ENCODE measurements at regions not wholly inside any gene's neighbourhood (a gene's known extent, or its start where the extent isn't known, plus 50 kb on each side); places are given as distances from the start of the nearest gene placed in this dataset.
A peak's percentile ranks its signal among the peaks of the same experiment; 100 is the strongest.

DNA sequence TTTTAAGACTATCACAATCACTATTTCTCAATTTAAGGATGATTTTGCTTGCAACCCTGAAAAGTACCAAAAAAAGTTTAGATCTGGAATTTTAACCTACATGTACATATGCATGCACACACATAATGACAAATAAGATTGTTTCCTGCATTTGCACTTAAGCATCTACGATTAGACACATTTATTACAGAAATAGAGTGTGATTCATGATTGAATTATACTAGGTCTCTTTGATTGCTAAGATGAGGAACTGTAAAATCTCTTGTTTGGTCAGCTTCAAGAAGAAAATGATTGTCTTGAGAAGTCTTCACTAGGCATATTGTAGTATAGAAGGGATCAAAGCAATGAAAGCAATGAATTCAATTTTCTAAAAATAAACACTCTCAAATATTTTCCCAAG lies 185.9 kb upstream of the AGR3 start:
- Mint-ChIP-seq H3K4me1 (peaks cover 0 to 8% (median 0%) of the 10 kb centered on the region in 7 donors), H3K27me3 (peaks cover 0 to 5% (median 0%) of the 10 kb centered on the region in 5 donors), H3K4me3 (no peak overlapping the region), H3K27ac (no peak overlapping the region), H3K9me3 (peaks cover 0 to 7% (median 0%) of the 10 kb centered on the region in 11 donors), H3K36me3 (no peaks in the 10 kb centered on the region)
- Histone ChIP-seq H3K36me3 (ENCODE audit: control insufficient read depth in 2 of 3, insufficient read depth in 3 of 3, low read length in 3 of 3) (no peaks in the 10 kb centered on the region), H3K9me3 (ENCODE audit: control insufficient read depth in 2 of 3, low read length in 3 of 3) (no peaks in the 10 kb centered on the region), H3K4me1 (ENCODE audit: control insufficient read depth in 2 of 2, insufficient read depth in 2 of 2, low read length in 2 of 2) (no peaks in the 10 kb centered on the region), H3K27ac (ENCODE audit: low read depth, low read length) (no peak overlapping the region), H3K27me3 (ENCODE audit: control insufficient read depth in 2 of 2, insufficient read depth in 2 of 2, low read length in 2 of 2) (no peaks in the 10 kb centered on the region), H3K4me3 (ENCODE audit: low read length) (no peak overlapping the region)
- ChIA-PET CTCF (no interaction called here), POLR2A (no interaction called here)
- intact Hi-C loops (cut with micrococcal nuclease) = no loop called here
- ATAC-seq (no peak), DNase-seq (no peak)

DNA sequence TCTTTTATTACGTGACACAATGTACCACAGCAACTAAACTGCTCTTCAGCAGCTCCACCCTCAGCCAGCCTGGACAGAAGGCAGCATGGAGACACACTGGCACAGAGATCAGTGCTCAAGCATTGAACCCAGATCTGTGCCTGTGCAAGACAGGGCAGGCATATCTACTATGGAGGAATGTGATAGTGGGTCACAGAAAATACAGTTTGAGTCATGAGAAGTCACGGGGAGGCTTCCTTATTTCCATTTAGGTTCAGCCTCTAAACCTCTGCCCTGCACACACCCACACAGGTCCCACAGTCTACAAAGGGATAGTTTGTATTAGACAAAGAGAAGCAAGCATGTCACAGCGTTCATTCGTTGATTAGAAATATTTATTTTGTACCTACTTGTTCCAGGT lies 187.4 kb upstream of the AGR3 start:
- Histone ChIP-seq H3K36me3 (ENCODE audit: control insufficient read depth in 2 of 3, insufficient read depth in 3 of 3, low read length in 3 of 3) (no peaks in the 10 kb centered on the region), H3K9me3 (ENCODE audit: control insufficient read depth in 2 of 3, low read length in 3 of 3) (no peaks in the 10 kb centered on the region), H3K4me1 (ENCODE audit: control insufficient read depth in 2 of 2, insufficient read depth in 2 of 2, low read length in 2 of 2) (no peaks in the 10 kb centered on the region), H3K27ac (ENCODE audit: low read depth, low read length) (no peak overlapping the region), H3K4me3 (ENCODE audit: low read length) (no peak overlapping the region), H3K27me3 (ENCODE audit: control insufficient read depth in 2 of 2, insufficient read depth in 2 of 2, low read length in 2 of 2) (no peaks in the 10 kb centered on the region)
- peaks cover 0 to 2% (median 0%) of the 10 kb centered on the region in 5 donors for H3K36me3 Mint-ChIP-seq
- H3K9me3 Mint-ChIP-seq = peaks cover 0 to 6% (median 0%) of the 10 kb centered on the region in 11 donors
- no peak overlapping the region for H3K27ac Mint-ChIP-seq
- intact Hi-C loops (cut with micrococcal nuclease) = no loop called here
- ATAC-seq = peak; percentile 70
- peaks cover 0 to 1% (median 0%) of the 10 kb centered on the region in 7 donors for H3K4me1 Mint-ChIP-seq
- H3K27me3 Mint-ChIP-seq = peaks cover 0 to 5% (median 0%) of the 10 kb centered on the region in 5 donors
- DNase-seq = no peak
- ChIA-PET POLR2A (no interaction called here), CTCF (no interaction called here)
- H3K4me3 Mint-ChIP-seq = no peak overlapping the region

DNA sequence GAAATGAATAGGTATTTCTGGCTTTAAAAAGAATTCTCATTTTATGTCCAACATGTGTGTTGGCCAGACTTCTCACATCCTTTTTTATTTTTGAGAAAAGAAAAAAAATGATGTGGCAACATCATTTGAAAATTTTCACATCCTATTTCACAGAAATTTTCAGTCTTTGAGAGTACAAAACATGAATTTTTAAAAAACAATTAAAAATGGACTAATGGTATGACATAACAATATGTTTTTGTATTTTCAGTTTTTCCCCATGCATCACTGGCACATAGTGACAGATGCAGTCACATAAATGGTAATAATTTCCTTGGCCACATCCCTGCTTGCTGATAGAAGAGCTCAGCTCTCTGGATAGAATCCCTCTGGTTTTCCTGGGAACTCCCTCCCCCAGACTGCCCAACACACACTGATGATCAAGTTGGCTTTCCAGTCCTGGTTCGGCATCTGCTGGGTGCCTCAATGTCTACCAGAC lies 188.5 kb upstream of the AGR3 start:
- no peak overlapping the region for H3K27ac Mint-ChIP-seq
- H3K4me3 Mint-ChIP-seq = no peak overlapping the region
- DNase-seq (no peak), ATAC-seq (no peak)
- peaks cover 0 to 6% (median 0%) of the 10 kb centered on the region in 11 donors for H3K9me3 Mint-ChIP-seq
- Histone ChIP-seq H3K27me3 (ENCODE audit: control insufficient read depth in 2 of 2, insufficient read depth in 2 of 2, low read length in 2 of 2) (no peaks in the 10 kb centered on the region), H3K36me3 (ENCODE audit: control insufficient read depth in 2 of 3, insufficient read depth in 3 of 3, low read length in 3 of 3) (no peaks in the 10 kb centered on the region), H3K9me3 (ENCODE audit: control insufficient read depth in 2 of 3, low read length in 3 of 3) (no peaks in the 10 kb centered on the region), H3K27ac (ENCODE audit: low read depth, low read length) (no peak overlapping the region), H3K4me3 (ENCODE audit: low read length) (no peak overlapping the region), H3K4me1 (ENCODE audit: control insufficient read depth in 2 of 2, insufficient read depth in 2 of 2, low read length in 2 of 2) (no peaks in the 10 kb centered on the region)
- H3K27me3 Mint-ChIP-seq = peaks cover 0 to 5% (median 0%) of the 10 kb centered on the region in 5 donors
- intact Hi-C loops (cut with micrococcal nuclease) = no loop called here
- H3K4me1 Mint-ChIP-seq = no peaks in the 10 kb centered on the region
- ChIA-PET CTCF (interaction anchor here (0.6 kb wide), 1 partner anchor 416 kb away, joined by 3 read pairs; no protein-coding TSS in a partner anchor), POLR2A (no interaction called here)
- peaks cover 0 to 2% (median 0%) of the 10 kb centered on the region in 5 donors for H3K36me3 Mint-ChIP-seq

DNA sequence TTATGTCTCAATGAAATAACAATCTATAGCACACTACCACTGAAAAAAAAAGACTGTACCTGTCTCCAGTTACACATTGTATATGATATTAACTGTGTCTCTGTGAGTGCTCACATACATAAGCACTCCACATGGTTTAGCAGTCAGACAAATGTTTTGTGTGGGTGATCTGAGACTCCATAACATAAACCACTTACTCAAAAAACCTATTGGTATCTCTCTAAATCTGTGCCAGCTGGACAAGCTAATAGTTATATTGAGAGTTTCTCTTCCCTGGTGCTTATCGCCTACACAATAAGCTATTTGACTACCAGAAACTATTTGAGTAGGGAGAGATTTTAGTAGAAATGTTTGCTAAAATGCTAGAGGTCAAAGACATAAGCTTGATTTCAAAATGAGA lies 190.1 kb upstream of the AGR3 start:
- ChIA-PET CTCF (interaction anchor here (0.5 to 1.0 kb wide), 2 partner anchors 13 to 52 kb away, joined by 3 to 4 read pairs; no protein-coding TSS in a partner anchor), POLR2A (interaction anchor here (0.7 kb wide), 1 partner anchor 34 kb away, joined by 3 read pairs; no protein-coding TSS in a partner anchor)
- DNase-seq = no peak
- Histone ChIP-seq H3K27ac (ENCODE audit: low read depth, low read length) (no peak overlapping the region), H3K9me3 (ENCODE audit: control insufficient read depth in 2 of 3, low read length in 3 of 3) (no peaks in the 10 kb centered on the region), H3K36me3 (ENCODE audit: control insufficient read depth in 2 of 3, insufficient read depth in 3 of 3, low read length in 3 of 3) (no peaks in the 10 kb centered on the region), H3K4me3 (ENCODE audit: low read length) (no peak overlapping the region), H3K4me1 (ENCODE audit: control insufficient read depth in 2 of 2, insufficient read depth in 2 of 2, low read length in 2 of 2) (no peaks in the 10 kb centered on the region), H3K27me3 (ENCODE audit: control insufficient read depth in 2 of 2, insufficient read depth in 2 of 2, low read length in 2 of 2) (no peaks in the 10 kb centered on the region)
- no peaks in the 10 kb centered on the region for H3K4me1 Mint-ChIP-seq
- no peak overlapping the region for H3K27ac Mint-ChIP-seq
- intact Hi-C loops (cut with micrococcal nuclease) = no loop called here
- H3K27me3 Mint-ChIP-seq = peaks cover 0 to 10% (median 0%) of the 10 kb centered on the region in 5 donors
- H3K36me3 Mint-ChIP-seq = peaks cover 0 to 2% (median 0%) of the 10 kb centered on the region in 5 donors
- peaks cover 0 to 4% (median 0%) of the 10 kb centered on the region in 11 donors for H3K9me3 Mint-ChIP-seq
- H3K4me3 Mint-ChIP-seq = no peak overlapping the region
- ATAC-seq = no peak

DNA sequence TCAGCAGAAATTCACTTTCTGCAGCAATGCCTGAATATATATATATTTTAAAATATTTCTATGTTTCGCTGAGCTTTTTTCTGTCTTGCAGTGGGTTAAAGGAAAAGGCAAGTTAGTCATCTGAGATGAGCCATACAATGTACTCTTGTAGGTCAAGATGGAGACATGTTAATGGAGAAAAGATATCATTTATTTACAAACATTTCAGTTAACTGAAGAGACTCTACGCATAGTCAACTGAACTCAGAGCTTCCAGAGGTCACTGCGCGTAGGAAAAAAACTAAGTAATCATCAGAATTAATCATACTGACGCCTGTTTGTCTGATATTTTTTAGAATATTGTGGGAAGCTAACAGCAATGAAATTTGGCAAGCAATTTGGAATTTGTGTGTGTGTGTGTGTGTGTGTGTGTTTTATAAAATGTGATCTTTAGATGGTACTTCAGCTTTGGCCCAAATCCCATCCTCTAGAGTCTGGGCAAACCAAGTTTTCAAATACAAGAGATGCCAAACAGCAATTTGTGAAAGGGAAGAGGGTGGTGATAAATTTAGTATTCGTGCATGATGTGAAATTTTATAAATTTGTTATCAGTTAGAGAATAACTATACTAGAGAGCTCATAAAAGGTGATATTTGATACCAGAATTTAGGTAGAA lies 193.9 kb upstream of the AGR3 start:
- H3K36me3 Mint-ChIP-seq = peaks cover 0 to 2% (median 0%) of the 10 kb centered on the region in 5 donors
- ATAC-seq (no peak), DNase-seq (no peak)
- Histone ChIP-seq H3K36me3 (ENCODE audit: control insufficient read depth in 2 of 3, insufficient read depth in 3 of 3, low read length in 3 of 3) (no peaks in the 10 kb centered on the region), H3K27ac (ENCODE audit: low read depth, low read length) (no peak overlapping the region), H3K27me3 (ENCODE audit: control insufficient read depth in 2 of 2, insufficient read depth in 2 of 2, low read length in 2 of 2) (no peaks in the 10 kb centered on the region), H3K4me1 (ENCODE audit: control insufficient read depth in 2 of 2, insufficient read depth in 2 of 2, low read length in 2 of 2) (no peaks in the 10 kb centered on the region), H3K4me3 (ENCODE audit: low read length) (no peak overlapping the region), H3K9me3 (ENCODE audit: control insufficient read depth in 2 of 3, low read length in 3 of 3) (no peaks in the 10 kb centered on the region)
- no peaks in the 10 kb centered on the region for H3K4me1 Mint-ChIP-seq
- CTCF ChIA-PET = no interaction called here
- H3K27ac Mint-ChIP-seq = no peak overlapping the region
- peaks cover 0 to 3% (median 0%) of the 10 kb centered on the region in 11 donors for H3K9me3 Mint-ChIP-seq
- POLR2A ChIA-PET = no interaction called here
- intact Hi-C loops (cut with micrococcal nuclease) = no loop called here
- H3K4me3 Mint-ChIP-seq = no peak overlapping the region
- H3K27me3 Mint-ChIP-seq = peaks cover 0 to 18% (median 0%) of the 10 kb centered on the region in 5 donors

DNA sequence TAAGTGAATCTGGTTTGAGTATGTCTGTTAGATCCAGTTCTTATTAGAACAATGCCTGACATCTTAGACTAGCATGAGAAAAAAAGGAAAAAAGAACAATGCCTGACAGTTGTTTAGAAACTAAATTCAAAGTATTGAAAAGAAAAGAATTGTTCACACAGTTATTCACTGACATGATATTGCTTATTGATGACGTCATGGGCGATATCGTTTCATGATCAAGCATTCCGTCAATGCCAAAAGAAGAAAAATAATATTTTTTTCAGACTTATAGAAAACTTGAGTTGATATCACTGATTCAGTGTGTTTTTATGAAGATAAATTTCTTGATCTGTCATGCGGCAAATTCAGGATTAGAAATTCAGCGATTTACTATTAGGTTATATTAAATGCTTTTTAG lies 196.5 kb upstream of the AGR3 start:
- Histone ChIP-seq H3K36me3 (ENCODE audit: control insufficient read depth in 2 of 3, insufficient read depth in 3 of 3, low read length in 3 of 3) (no peaks in the 10 kb centered on the region), H3K4me3 (ENCODE audit: low read length) (no peak overlapping the region), H3K9me3 (ENCODE audit: control insufficient read depth in 2 of 3, low read length in 3 of 3) (no peaks in the 10 kb centered on the region), H3K27me3 (ENCODE audit: control insufficient read depth in 2 of 2, insufficient read depth in 2 of 2, low read length in 2 of 2) (no peaks in the 10 kb centered on the region), H3K27ac (ENCODE audit: low read depth, low read length) (no peak overlapping the region), H3K4me1 (ENCODE audit: control insufficient read depth in 2 of 2, insufficient read depth in 2 of 2, low read length in 2 of 2) (no peaks in the 10 kb centered on the region)
- intact Hi-C loops (cut with micrococcal nuclease) = no loop called here
- Mint-ChIP-seq H3K4me1 (no peaks in the 10 kb centered on the region), H3K9me3 (peaks cover 0 to 7% (median 0%) of the 10 kb centered on the region in 11 donors), H3K36me3 (peaks cover 0 to under 1% (median 0%) of the 10 kb centered on the region in 5 donors), H3K27me3 (peaks cover 0 to 25% (median 0%) of the 10 kb centered on the region in 5 donors), H3K27ac (no peak overlapping the region), H3K4me3 (no peak overlapping the region)
- no peak for DNase-seq
- ChIA-PET POLR2A (no interaction called here), CTCF (interaction anchor here (0.7 kb wide), 2 partner anchors 21 to 220 kb away, joined by 3 read pairs; no protein-coding TSS in a partner anchor)
- no peak for ATAC-seq
